ENCODE measurements at regions not wholly inside any gene's neighbourhood (a gene's known extent, or its start where the extent isn't known, plus 50 kb on each side); places are given as distances from the start of the nearest gene placed in this dataset.
A peak's percentile ranks its signal among the peaks of the same experiment; 100 is the strongest.

DNA sequence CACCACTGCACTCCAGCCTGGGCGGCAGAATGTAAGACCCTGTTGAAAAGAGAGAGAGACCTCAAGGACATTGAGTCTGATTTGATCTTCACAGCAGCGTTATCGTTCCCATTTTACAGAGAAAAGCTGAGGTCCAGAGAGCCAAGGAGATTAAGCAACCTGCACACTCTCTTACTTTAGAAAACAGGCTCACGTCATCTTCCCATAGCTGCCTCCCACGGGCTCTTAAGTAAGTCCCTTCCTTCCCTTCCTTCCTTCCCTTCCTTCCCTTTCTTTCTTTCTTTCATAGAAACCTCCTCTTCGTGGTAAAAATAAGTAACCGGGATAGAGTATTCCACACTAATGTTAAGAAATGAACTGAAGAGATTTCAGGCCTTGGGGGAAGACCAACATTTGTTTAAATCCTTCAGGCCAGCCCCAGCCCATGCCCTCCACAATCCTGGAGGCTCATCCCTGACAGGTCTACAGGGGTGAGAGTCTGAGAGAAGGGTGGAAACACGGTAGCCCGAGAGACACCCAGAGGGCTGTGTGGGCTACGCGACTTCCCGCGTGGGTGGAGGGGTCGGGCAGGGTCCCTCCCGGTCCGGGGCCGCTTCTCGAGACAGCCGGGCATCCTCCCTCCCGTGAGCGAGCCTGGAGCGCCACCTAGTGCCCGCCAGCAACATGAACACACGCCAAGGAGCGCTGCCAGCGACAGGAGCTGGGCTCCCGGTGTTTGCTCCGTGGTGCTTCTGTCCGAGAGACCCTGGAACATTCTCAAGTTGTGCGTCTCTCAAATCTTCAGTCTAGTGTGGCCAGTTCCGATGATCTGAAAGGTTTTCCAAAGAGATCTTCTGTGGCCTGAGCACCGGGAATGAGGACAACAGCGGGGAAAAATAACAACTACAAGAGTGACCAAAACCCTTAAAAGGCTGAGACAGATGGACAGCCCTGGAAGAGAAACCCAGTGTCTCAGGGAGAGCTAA lies 160.3 kb downstream of the INO80D start (continued):
- TF ChIP-seq, protein P1, sequence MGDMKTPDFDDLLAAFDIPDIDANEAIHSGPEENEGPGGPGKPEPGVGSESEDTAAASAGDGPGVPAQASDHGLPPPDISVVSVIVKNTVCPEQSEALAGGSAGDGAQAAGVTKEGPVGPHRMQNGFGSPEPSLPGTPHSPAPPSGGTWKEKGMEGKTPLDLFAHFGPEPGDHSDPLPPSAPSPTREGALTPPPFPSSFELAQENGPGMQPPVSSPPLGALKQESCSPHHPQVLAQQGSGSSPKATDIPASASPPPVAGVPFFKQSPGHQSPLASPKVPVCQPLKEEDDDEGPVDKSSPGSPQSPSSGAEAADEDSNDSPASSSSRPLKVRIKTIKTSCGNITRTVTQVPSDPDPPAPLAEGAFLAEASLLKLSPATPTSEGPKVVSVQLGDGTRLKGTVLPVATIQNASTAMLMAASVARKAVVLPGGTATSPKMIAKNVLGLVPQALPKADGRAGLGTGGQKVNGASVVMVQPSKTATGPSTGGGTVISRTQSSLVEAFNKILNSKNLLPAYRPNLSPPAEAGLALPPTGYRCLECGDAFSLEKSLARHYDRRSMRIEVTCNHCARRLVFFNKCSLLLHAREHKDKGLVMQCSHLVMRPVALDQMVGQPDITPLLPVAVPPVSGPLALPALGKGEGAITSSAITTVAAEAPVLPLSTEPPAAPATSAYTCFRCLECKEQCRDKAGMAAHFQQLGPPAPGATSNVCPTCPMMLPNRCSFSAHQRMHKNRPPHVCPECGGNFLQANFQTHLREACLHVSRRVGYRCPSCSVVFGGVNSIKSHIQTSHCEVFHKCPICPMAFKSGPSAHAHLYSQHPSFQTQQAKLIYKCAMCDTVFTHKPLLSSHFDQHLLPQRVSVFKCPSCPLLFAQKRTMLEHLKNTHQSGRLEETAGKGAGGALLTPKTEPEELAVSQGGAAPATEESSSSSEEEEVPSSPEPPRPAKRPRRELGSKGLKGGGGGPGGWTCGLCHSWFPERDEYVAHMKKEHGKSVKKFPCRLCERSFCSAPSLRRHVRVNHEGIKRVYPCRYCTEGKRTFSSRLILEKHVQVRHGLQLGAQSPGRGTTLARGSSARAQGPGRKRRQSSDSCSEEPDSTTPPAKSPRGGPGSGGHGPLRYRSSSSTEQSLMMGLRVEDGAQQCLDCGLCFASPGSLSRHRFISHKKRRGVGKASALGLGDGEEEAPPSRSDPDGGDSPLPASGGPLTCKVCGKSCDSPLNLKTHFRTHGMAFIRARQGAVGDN (CRISPR knock-in tag; IDR thresholded peaks at IDR 0.05), result peak; percentile 67
- TF ChIP-seq ZC3H13 (CRISPR knock-in tag; IDR thresholded peaks at IDR 0.05), result no peak
- TF ChIP-seq SOX6 (IDR thresholded peaks at IDR 0.05), result no peak
- TF ChIP-seq SOX6 (CRISPR knock-in tag; IDR thresholded peaks at IDR 0.05), result 0 out of 2 replicates have a peak, but pooled peaks have one; percentile 35
- TF ChIP-seq FOXJ3 (CRISPR knock-in tag; IDR thresholded peaks at IDR 0.05; ENCODE audit: borderline replicate concordance), result no peak
- no peak for TF ChIP-seq TBX3 (IDR thresholded peaks at IDR 0.05; ENCODE audit: borderline replicate concordance)
- no peak for TF ChIP-seq ZNF292 (CRISPR knock-in tag; IDR thresholded peaks at IDR 0.05; ENCODE audit: borderline replicate concordance, low read depth)
- TF ChIP-seq NPAS2 (CRISPR knock-in tag; IDR thresholded peaks at IDR 0.05; ENCODE audit: borderline replicate concordance), result no peak
- TF ChIP-seq, protein P2, sequence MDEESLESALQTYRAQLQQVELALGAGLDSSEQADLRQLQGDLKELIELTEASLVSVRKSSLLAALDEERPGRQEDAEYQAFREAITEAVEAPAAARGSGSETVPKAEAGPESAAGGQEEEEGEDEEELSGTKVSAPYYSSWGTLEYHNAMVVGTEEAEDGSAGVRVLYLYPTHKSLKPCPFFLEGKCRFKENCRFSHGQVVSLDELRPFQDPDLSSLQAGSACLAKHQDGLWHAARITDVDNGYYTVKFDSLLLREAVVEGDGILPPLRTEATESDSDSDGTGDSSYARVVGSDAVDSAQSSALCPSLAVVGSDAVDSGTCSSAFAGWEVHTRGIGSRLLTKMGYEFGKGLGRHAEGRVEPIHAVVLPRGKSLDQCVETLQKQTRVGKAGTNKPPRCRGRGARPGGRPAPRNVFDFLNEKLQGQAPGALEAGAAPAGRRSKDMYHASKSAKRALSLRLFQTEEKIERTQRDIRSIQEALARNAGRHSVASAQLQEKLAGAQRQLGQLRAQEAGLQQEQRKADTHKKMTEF (CRISPR knock-in tag; IDR thresholded peaks at IDR 0.05), result 0 out of 2 replicates have a peak, but pooled peaks have one; percentile 25
- no peak for TF ChIP-seq PHF20 (CRISPR knock-in tag; IDR thresholded peaks at IDR 0.05)
- TF ChIP-seq, protein P3, sequence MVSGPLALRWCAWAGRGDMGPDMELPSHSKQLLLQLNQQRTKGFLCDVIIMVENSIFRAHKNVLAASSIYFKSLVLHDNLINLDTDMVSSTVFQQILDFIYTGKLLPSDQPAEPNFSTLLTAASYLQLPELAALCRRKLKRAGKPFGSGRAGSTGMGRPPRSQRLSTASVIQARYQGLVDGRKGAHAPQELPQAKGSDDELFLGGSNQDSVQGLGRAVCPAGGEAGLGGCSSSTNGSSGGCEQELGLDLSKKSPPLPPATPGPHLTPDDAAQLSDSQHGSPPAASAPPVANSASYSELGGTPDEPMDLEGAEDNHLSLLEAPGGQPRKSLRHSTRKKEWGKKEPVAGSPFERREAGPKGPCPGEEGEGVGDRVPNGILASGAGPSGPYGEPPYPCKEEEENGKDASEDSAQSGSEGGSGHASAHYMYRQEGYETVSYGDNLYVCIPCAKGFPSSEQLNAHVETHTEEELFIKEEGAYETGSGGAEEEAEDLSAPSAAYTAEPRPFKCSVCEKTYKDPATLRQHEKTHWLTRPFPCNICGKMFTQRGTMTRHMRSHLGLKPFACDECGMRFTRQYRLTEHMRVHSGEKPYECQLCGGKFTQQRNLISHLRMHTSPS (CRISPR knock-in tag; IDR thresholded peaks at IDR 0.05; ENCODE audit: low read depth), result peak; percentile 48; the same call in 1 of the 2 replicates
- TF ChIP-seq ZNF83 (CRISPR knock-in tag; IDR thresholded peaks at IDR 0.05; ENCODE audit: borderline replicate concordance), result 0 out of 2 replicates have a peak, but pooled peaks have one; percentile 32
- TF ChIP-seq ZNF44 (CRISPR knock-in tag; IDR thresholded peaks at IDR 0.05), result 0 out of 2 replicates have a peak, but pooled peaks have one; percentile 44
- TF ChIP-seq, protein P4, sequence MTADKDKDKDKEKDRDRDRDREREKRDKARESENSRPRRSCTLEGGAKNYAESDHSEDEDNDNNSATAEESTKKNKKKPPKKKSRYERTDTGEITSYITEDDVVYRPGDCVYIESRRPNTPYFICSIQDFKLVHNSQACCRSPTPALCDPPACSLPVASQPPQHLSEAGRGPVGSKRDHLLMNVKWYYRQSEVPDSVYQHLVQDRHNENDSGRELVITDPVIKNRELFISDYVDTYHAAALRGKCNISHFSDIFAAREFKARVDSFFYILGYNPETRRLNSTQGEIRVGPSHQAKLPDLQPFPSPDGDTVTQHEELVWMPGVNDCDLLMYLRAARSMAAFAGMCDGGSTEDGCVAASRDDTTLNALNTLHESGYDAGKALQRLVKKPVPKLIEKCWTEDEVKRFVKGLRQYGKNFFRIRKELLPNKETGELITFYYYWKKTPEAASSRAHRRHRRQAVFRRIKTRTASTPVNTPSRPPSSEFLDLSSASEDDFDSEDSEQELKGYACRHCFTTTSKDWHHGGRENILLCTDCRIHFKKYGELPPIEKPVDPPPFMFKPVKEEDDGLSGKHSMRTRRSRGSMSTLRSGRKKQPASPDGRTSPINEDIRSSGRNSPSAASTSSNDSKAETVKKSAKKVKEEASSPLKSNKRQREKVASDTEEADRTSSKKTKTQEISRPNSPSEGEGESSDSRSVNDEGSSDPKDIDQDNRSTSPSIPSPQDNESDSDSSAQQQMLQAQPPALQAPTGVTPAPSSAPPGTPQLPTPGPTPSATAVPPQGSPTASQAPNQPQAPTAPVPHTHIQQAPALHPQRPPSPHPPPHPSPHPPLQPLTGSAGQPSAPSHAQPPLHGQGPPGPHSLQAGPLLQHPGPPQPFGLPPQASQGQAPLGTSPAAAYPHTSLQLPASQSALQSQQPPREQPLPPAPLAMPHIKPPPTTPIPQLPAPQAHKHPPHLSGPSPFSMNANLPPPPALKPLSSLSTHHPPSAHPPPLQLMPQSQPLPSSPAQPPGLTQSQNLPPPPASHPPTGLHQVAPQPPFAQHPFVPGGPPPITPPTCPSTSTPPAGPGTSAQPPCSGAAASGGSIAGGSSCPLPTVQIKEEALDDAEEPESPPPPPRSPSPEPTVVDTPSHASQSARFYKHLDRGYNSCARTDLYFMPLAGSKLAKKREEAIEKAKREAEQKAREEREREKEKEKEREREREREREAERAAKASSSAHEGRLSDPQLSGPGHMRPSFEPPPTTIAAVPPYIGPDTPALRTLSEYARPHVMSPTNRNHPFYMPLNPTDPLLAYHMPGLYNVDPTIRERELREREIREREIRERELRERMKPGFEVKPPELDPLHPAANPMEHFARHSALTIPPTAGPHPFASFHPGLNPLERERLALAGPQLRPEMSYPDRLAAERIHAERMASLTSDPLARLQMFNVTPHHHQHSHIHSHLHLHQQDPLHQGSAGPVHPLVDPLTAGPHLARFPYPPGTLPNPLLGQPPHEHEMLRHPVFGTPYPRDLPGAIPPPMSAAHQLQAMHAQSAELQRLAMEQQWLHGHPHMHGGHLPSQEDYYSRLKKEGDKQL (CRISPR knock-in tag; IDR thresholded peaks at IDR 0.05; ENCODE audit: low read depth), result no peak
- no peak for TF ChIP-seq TAF15 (IDR thresholded peaks at IDR 0.05; ENCODE audit: low read depth, low read length, poor library complexity, severe bottlenecking)

All from HepG2 (cell line).